ENCODE measurements at regions not wholly inside any gene's neighbourhood (a gene's known extent, or its start where the extent isn't known, plus 50 kb on each side); places are given as distances from the start of the nearest gene placed in this dataset.

GRCh38 chr20:43306837-43307236, 117.1 kb upstream of the PTPRT start:
- H3K9ac ChIP-seq (ENCODE audit: low read length): no peak overlapping the region
- no peak for TF ChIP-seq EZH2 (IDR thresholded peaks at IDR 0.05; ENCODE audit: borderline replicate concordance, low read length)
- TF ChIP-seq CTCF (IDR thresholded peaks at IDR 0.05; ENCODE audit: low read length): no peak

GRCh38 chr20:43305749-43306148, 116.0 kb upstream of the PTPRT start:
- no peaks in the 10 kb centered on the region for H3K9me2 ChIP-seq (ENCODE audit: low read depth, low read length)
- no peak overlapping the region for H3K4me3 ChIP-seq (ENCODE audit: low read depth, low read length, poor library complexity, severe bottlenecking)
- H3K27me3 ChIP-seq (ENCODE audit: insufficient read depth, low read length): no peaks in the 10 kb centered on the region
- H3K79me2 ChIP-seq (ENCODE audit: insufficient read depth, low read length): no peaks in the 10 kb centered on the region
- no peaks in the 10 kb centered on the region for H3K36me3 ChIP-seq (ENCODE audit: insufficient read depth, low read length)
- H3K4me2 ChIP-seq (ENCODE audit: low read length): no peak overlapping the region
- H3F3A ChIP-seq (ENCODE audit: insufficient read depth, low read length): no peaks in the 10 kb centered on the region
- H3K9ac ChIP-seq (ENCODE audit: low read length): no peak overlapping the region
- no peaks in the 10 kb centered on the region for H4K20me1 ChIP-seq (ENCODE audit: insufficient read depth, low read length)
- TF ChIP-seq EZH2 (IDR thresholded peaks at IDR 0.05; ENCODE audit: borderline replicate concordance, low read length) (no peak), CTCF (IDR thresholded peaks at IDR 0.05; ENCODE audit: low read length) (no peak)
- H3K9me3 ChIP-seq (ENCODE audit: low read length): no peaks in the 10 kb centered on the region
- H3K4me1 ChIP-seq (ENCODE audit: insufficient read depth, low read length, severe bottlenecking): no peaks in the 10 kb centered on the region
- no peak overlapping the region for H3K27ac ChIP-seq (ENCODE audit: low read depth, low read length, poor library complexity, severe bottlenecking)
- H2AFZ ChIP-seq (ENCODE audit: low read length): no peak overlapping the region

More at GRCh38 chr20:43306837-43307236, 117.1 kb upstream of the PTPRT start:
- H3K79me2 ChIP-seq (ENCODE audit: insufficient read depth, low read length): no peaks in the 10 kb centered on the region
- H3K4me3 ChIP-seq (ENCODE audit: low read depth, low read length, poor library complexity, severe bottlenecking): no peak overlapping the region
- no peak overlapping the region for H2AFZ ChIP-seq (ENCODE audit: low read length)
- H3K27ac ChIP-seq (ENCODE audit: low read depth, low read length, poor library complexity, severe bottlenecking): no peak overlapping the region
- H3K4me1 ChIP-seq (ENCODE audit: insufficient read depth, low read length, severe bottlenecking): no peaks in the 10 kb centered on the region
- no peaks in the 10 kb centered on the region for H3K27me3 ChIP-seq (ENCODE audit: insufficient read depth, low read length)
- no peak overlapping the region for H3K4me2 ChIP-seq (ENCODE audit: low read length)
- no peaks in the 10 kb centered on the region for H3K36me3 ChIP-seq (ENCODE audit: insufficient read depth, low read length)
- H3K9me2 ChIP-seq (ENCODE audit: low read depth, low read length): no peaks in the 10 kb centered on the region
- no peaks in the 10 kb centered on the region for H4K20me1 ChIP-seq (ENCODE audit: insufficient read depth, low read length)
- no peaks in the 10 kb centered on the region for H3K9me3 ChIP-seq (ENCODE audit: low read length)
- H3F3A ChIP-seq (ENCODE audit: insufficient read depth, low read length): no peaks in the 10 kb centered on the region

GRCh38 chr20:43304598-43304997, 114.9 kb upstream of the PTPRT start:
- H3K4me2 ChIP-seq (ENCODE audit: low read length): no peak overlapping the region
- H3K9me2 ChIP-seq (ENCODE audit: low read depth, low read length): no peaks in the 10 kb centered on the region
- no peak for TF ChIP-seq EZH2 (IDR thresholded peaks at IDR 0.05; ENCODE audit: borderline replicate concordance, low read length)
- TF ChIP-seq CTCF (IDR thresholded peaks at IDR 0.05; ENCODE audit: low read length): no peak
- no peaks in the 10 kb centered on the region for H3F3A ChIP-seq (ENCODE audit: insufficient read depth, low read length)
- no peaks in the 10 kb centered on the region for H3K9me3 ChIP-seq (ENCODE audit: low read length)
- H3K4me3 ChIP-seq (ENCODE audit: low read depth, low read length, poor library complexity, severe bottlenecking): no peak overlapping the region
- H2AFZ ChIP-seq (ENCODE audit: low read length): no peak overlapping the region
- no peaks in the 10 kb centered on the region for H4K20me1 ChIP-seq (ENCODE audit: insufficient read depth, low read length)
- no peaks in the 10 kb centered on the region for H3K36me3 ChIP-seq (ENCODE audit: insufficient read depth, low read length)
- H3K79me2 ChIP-seq (ENCODE audit: insufficient read depth, low read length): no peaks in the 10 kb centered on the region
- H3K27me3 ChIP-seq (ENCODE audit: insufficient read depth, low read length): no peaks in the 10 kb centered on the region
- H3K4me1 ChIP-seq (ENCODE audit: insufficient read depth, low read length, severe bottlenecking): no peaks in the 10 kb centered on the region
- H3K9ac ChIP-seq (ENCODE audit: low read length): no peak overlapping the region
- no peak overlapping the region for H3K27ac ChIP-seq (ENCODE audit: low read depth, low read length, poor library complexity, severe bottlenecking)

All from OCI-LY1 (cell line).